HepG2 (cell line): ENCODE measurements at regions not wholly inside any gene's neighbourhood (a gene's known extent, or its start where the extent isn't known, plus 50 kb on each side); places are given as distances from the start of the nearest gene placed in this dataset.

Experiments
- ARNT2 ChIP-seq: sonication (generic); formaldehyde crosslinking; IDR thresholded peaks from 2 replicates; pipeline ENCODE4 v1.8.0; 2022; ENCODE audit warnings: mild to moderate bottlenecking, low read depth, missing genetic modification reagents, moderate library complexity
- ARNTL ChIP-seq: sonication (generic); formaldehyde crosslinking; IDR thresholded peaks from 2 replicates; pipeline ENCODE4 v1.4.0; 2020; ENCODE audit warnings: mild to moderate bottlenecking, missing genetic modification reagents
- GATAD2A ChIP-seq: IDR thresholded peaks from 2 replicates; pipeline ENCODE4 v1.6.1; 2016
- HNRNPL ChIP-seq: fragments of 200-400 bp; formaldehyde crosslinking; IDR thresholded peaks from 2 replicates; pipeline ENCODE4 v1.6.1; 2017; ENCODE audit warnings: mild to moderate bottlenecking, low read depth, low read length
- HOXD1 ChIP-seq: sonication (generic); formaldehyde crosslinking; IDR thresholded peaks from 2 replicates; pipeline ENCODE4 v1.5.0; 2020; ENCODE audit warnings: missing genetic modification reagents
- KLF12 ChIP-seq: sonication (generic); formaldehyde crosslinking; IDR thresholded peaks from 2 replicates; pipeline ENCODE4 v1.4.0; 2020; ENCODE audit warnings: missing genetic modification reagents, borderline replicate concordance
- MEF2D ChIP-seq: sonication (generic); formaldehyde crosslinking; IDR thresholded peaks from 2 replicates; pipeline ENCODE4 v1.5.1; 2020; ENCODE audit warnings: mild to moderate bottlenecking, missing genetic modification reagents
- MXI1 ChIP-seq: IDR thresholded peaks from 3 replicates; pipeline ENCODE4 v1.6.1; 2012; ENCODE audit warnings: low read depth, low read length, inconsistent platforms, borderline replicate concordance
- PRDM10 ChIP-seq: sonication (generic); formaldehyde crosslinking; IDR thresholded peaks from 2 replicates; pipeline ENCODE4 v1.4.0; 2020; ENCODE audit warnings: low read depth, missing genetic modification reagents
- RBM22 ChIP-seq: fragments of 200-400 bp; formaldehyde crosslinking; optimal IDR thresholded peaks from 2 replicates; pipeline ENCODE3; 2017; ENCODE audit warnings: mild to moderate bottlenecking, low read length, moderate library complexity
- RFX3 ChIP-seq: IDR thresholded peaks from 2 replicates; pipeline ENCODE4 v1.6.1; 2016; ENCODE audit warnings: missing biosample characterization, missing genetic modification reagents
- SYNCRIP ChIP-seq: fragments of 200-400 bp; formaldehyde crosslinking; IDR thresholded peaks from 2 replicates; pipeline ENCODE4 v1.6.1; 2018; ENCODE audit warnings: mild to moderate bottlenecking, low read depth, low read length; ENCODE audit not compliant: insufficient read depth
- U2AF2 ChIP-seq: fragments of 200-400 bp; formaldehyde crosslinking; IDR thresholded peaks from 2 replicates; pipeline ENCODE4 v1.6.1; 2017; ENCODE audit warnings: low read depth, mild to moderate bottlenecking, low read length
- UBTF ChIP-seq: sonication (generic); formaldehyde crosslinking; IDR thresholded peaks from 2 replicates; pipeline ENCODE4 v1.4.0; 2020; ENCODE audit warnings: mild to moderate bottlenecking, missing genetic modification reagents
- ZBTB14 ChIP-seq: sonication (generic); formaldehyde crosslinking; IDR thresholded peaks from 2 replicates; pipeline ENCODE4 v1.4.0; 2020; ENCODE audit warnings: missing genetic modification reagents
- ZFY ChIP-seq: sonication (generic); formaldehyde crosslinking; IDR thresholded peaks from 2 replicates; pipeline ENCODE4 v1.4.0; 2020; ENCODE audit warnings: missing genetic modification reagents
- ZNF18 ChIP-seq: sonication (generic); formaldehyde crosslinking; IDR thresholded peaks from 2 replicates; pipeline ENCODE4 v1.8.0; 2022; ENCODE audit warnings: mild to moderate bottlenecking, missing genetic modification reagents; ENCODE audit not compliant: insufficient replicate concordance
- ZNF235 ChIP-seq: sonication (generic); formaldehyde crosslinking; IDR thresholded peaks from 2 replicates; pipeline ENCODE4 v1.8.1; 2023; ENCODE audit warnings: mild to moderate bottlenecking, missing genetic modification reagents, borderline replicate concordance
- ZNF484 ChIP-seq: sonication (generic); formaldehyde crosslinking; IDR thresholded peaks from 2 replicates; pipeline ENCODE4 v1.5.1; 2020; ENCODE audit warnings: mild to moderate bottlenecking, low read depth, missing genetic modification reagents, borderline replicate concordance
- ZNF510 ChIP-seq: sonication (generic); formaldehyde crosslinking; IDR thresholded peaks from 2 replicates; pipeline ENCODE4 v1.4.0; 2020; ENCODE audit warnings: low read depth, mild to moderate bottlenecking, missing genetic modification reagents
- ZNF552 ChIP-seq: sonication (generic); formaldehyde crosslinking; IDR thresholded peaks from 2 replicates; pipeline ENCODE4 v1.9.0; 2022; ENCODE audit warnings: missing genetic modification reagents, mild to moderate bottlenecking, borderline replicate concordance
- ZNF746 ChIP-seq: sonication (generic); formaldehyde crosslinking; IDR thresholded peaks from 2 replicates; pipeline ENCODE4 v1.8.0; 2022; ENCODE audit warnings: mild to moderate bottlenecking, missing genetic modification reagents
- ZZZ3 ChIP-seq: sonication (generic); formaldehyde crosslinking; IDR thresholded peaks from 2 replicates; pipeline ENCODE4 v1.4.0; 2020; ENCODE audit warnings: missing genetic modification reagents, mild to moderate bottlenecking, borderline replicate concordance

- no peak for TF ChIP-seq ZNF18 (CRISPR knock-in tag)
- TF ChIP-seq MXI1: no peak; the same call in 2 of the 3 replicates
- no peak for TF ChIP-seq U2AF2
- peak; percentile 57; the same call in 1 of the 2 replicates for TF ChIP-seq MEF2D (CRISPR knock-in tag)
- TF ChIP-seq ZNF510: no peak
- no peak for TF ChIP-seq RBM22
- TF ChIP-seq ZNF746 (CRISPR knock-in tag): no peak
- TF ChIP-seq GATAD2A (CRISPR knock-in tag): peak; percentile 95
- no peak for TF ChIP-seq ZZZ3
- no peak for TF ChIP-seq ZBTB14
- no peak for TF ChIP-seq ZNF552 (CRISPR knock-in tag)
- TF ChIP-seq ZFY: no peak
- TF ChIP-seq ZNF235: no peak
- peak; percentile 21; the same call in 1 of the 2 replicates for TF ChIP-seq RFX3 (CRISPR knock-in tag)
- TF ChIP-seq ARNTL (CRISPR knock-in tag): 0 out of 2 replicates have a peak, but pooled peaks have one; percentile 49
- peak; percentile 23; the same call in 1 of the 2 replicates for TF ChIP-seq PRDM10
- TF ChIP-seq HOXD1 (CRISPR knock-in tag): peak; percentile 56; the same call in 1 of the 2 replicates
- TF ChIP-seq ZNF484: no peak
- no peak for TF ChIP-seq KLF12 (CRISPR knock-in tag)
- no peak for TF ChIP-seq SYNCRIP
- no peak for TF ChIP-seq HNRNPL
- TF ChIP-seq UBTF (CRISPR knock-in tag): no peak
- TF ChIP-seq ARNT2 (CRISPR knock-in tag): no peak
These were observed 121.2 kb upstream of the SLC38A2 start (continued) for GRCh38 chr12:46493834-46494181.
